ENCODE measurements at regions not wholly inside any gene's neighbourhood (a gene's known extent, or its start where the extent isn't known, plus 50 kb on each side); places are given as distances from the start of the nearest gene placed in this dataset.

DNA sequence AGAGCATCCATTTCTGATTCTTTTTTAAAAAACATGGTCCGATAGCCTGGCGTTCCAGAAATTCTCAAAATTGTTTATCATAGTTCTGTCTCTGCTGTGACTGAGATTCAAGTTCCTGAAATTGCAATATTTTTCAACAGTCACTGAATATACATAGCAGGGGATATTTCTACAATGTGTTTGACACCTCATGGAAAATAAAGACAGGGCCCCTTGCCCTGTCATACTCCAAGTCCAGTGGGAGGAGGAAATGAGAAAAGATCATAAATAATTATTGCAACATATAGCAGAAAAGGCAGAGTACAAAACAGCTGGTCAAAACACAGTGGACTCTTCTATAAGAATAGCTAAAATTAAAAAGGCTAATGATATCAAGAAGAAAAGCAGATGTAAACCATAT lies 234.8 kb upstream of the SPTLC3 start:
- TF ChIP-seq POLR2AphosphoS5 (IDR thresholded peaks at IDR 0.05; ENCODE audit: low read depth) (no peak), GABPA (IDR thresholded peaks at IDR 0.05; ENCODE audit: low read depth) (no peak)
- TF ChIP-seq, protein P1, sequence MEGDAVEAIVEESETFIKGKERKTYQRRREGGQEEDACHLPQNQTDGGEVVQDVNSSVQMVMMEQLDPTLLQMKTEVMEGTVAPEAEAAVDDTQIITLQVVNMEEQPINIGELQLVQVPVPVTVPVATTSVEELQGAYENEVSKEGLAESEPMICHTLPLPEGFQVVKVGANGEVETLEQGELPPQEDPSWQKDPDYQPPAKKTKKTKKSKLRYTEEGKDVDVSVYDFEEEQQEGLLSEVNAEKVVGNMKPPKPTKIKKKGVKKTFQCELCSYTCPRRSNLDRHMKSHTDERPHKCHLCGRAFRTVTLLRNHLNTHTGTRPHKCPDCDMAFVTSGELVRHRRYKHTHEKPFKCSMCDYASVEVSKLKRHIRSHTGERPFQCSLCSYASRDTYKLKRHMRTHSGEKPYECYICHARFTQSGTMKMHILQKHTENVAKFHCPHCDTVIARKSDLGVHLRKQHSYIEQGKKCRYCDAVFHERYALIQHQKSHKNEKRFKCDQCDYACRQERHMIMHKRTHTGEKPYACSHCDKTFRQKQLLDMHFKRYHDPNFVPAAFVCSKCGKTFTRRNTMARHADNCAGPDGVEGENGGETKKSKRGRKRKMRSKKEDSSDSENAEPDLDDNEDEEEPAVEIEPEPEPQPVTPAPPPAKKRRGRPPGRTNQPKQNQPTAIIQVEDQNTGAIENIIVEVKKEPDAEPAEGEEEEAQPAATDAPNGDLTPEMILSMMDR (IDR thresholded peaks at IDR 0.05; ENCODE audit: insufficient read depth, low read length): no peak
- TF ChIP-seq, protein P2, sequence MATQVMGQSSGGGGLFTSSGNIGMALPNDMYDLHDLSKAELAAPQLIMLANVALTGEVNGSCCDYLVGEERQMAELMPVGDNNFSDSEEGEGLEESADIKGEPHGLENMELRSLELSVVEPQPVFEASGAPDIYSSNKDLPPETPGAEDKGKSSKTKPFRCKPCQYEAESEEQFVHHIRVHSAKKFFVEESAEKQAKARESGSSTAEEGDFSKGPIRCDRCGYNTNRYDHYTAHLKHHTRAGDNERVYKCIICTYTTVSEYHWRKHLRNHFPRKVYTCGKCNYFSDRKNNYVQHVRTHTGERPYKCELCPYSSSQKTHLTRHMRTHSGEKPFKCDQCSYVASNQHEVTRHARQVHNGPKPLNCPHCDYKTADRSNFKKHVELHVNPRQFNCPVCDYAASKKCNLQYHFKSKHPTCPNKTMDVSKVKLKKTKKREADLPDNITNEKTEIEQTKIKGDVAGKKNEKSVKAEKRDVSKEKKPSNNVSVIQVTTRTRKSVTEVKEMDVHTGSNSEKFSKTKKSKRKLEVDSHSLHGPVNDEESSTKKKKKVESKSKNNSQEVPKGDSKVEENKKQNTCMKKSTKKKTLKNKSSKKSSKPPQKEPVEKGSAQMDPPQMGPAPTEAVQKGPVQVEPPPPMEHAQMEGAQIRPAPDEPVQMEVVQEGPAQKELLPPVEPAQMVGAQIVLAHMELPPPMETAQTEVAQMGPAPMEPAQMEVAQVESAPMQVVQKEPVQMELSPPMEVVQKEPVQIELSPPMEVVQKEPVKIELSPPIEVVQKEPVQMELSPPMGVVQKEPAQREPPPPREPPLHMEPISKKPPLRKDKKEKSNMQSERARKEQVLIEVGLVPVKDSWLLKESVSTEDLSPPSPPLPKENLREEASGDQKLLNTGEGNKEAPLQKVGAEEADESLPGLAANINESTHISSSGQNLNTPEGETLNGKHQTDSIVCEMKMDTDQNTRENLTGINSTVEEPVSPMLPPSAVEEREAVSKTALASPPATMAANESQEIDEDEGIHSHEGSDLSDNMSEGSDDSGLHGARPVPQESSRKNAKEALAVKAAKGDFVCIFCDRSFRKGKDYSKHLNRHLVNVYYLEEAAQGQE (IDR thresholded peaks at IDR 0.05; ENCODE audit: insufficient replicate concordance, low read depth): no peak

Measured in HL-60 (cell line).